ENCODE measurements at regions not wholly inside any gene's neighbourhood (a gene's known extent, or its start where the extent isn't known, plus 50 kb on each side); places are given as distances from the start of the nearest gene placed in this dataset.
"Not testable (repeated sequence)": the region's sequence is repeated elsewhere in the genome, so short reads cannot be mapped to it uniquely, and the experiment has no call there.

GRCh38 chr12:105464406-105464805, 133.9 kb downstream of the C12orf75 start:
- Mint-ChIP-seq H3K4me1 (no peaks in the 10 kb centered on the region), H3K9me3 (no peaks in the 10 kb centered on the region), H3K27me3 (peaks cover 8% of the 10 kb centered on the region), H3K4me3 (no peak overlapping the region), H3K36me3 (ENCODE audit: low read depth) (no peaks in the 10 kb centered on the region), H3K27ac (no peak overlapping the region)
- DNase-seq: no peak
- POLR2A ChIA-PET: no interaction called here
- CTCF ChIA-PET: no interaction called here

- CTCF ChIA-PET: no interaction called here
- no peaks in the 10 kb centered on the region for H3K4me1 Mint-ChIP-seq
- H3K27ac Mint-ChIP-seq: no peak overlapping the region
Observed at GRCh38 chr12:105466231-105466900, 135.9 kb downstream of the C12orf75 start.

DNA sequence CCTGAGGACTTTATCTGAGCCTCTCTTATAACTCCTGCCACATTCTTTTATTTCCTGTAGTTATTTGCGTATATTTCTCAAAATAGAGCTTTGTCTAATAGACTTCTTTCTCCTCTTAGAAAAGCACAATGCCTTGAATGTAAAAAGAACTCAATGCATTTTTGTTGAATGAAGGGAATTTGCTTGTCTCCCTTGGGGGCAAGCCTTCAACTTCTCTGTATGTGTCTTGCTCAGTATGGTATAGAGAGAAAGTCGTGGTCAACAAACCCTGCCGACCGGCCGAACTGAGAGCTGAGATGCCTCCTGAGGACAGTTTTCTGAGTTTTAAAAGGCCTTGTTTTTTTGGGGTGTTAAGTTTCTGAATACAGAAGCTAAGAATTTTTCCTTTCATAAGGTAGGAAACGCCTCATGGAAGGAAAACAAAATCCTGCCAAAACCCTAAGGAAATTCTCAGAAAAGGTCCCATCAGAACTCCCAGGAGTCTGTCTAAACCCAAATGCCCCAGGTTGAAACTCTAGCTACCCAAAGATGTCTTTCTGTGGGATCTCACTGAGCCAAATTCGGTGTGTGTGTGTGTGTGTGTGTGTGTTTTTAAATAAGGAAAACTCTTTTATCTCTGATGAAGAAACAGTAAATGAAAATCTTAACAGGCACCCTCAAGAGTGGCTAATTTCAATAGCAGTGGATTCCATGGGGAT, 136.6 kb downstream of the C12orf75 start:
- Mint-ChIP-seq H3K27me3 (peaks cover 8% of the 10 kb centered on the region), H3K36me3 (ENCODE audit: low read depth) (no peaks in the 10 kb centered on the region), H3K9me3 (no peaks in the 10 kb centered on the region), H3K4me3 (no peak overlapping the region), H3K4me1 (no peaks in the 10 kb centered on the region), H3K27ac (no peak overlapping the region)
- ChIA-PET CTCF (no interaction called here), POLR2A (no interaction called here)
- DNase-seq: no peak

More at GRCh38 chr12:105466231-105466900, 135.9 kb downstream of the C12orf75 start:
- no peak for DNase-seq
- Mint-ChIP-seq H3K9me3 (no peaks in the 10 kb centered on the region), H3K36me3 (ENCODE audit: low read depth) (no peaks in the 10 kb centered on the region), H3K4me3 (no peak overlapping the region), H3K27me3 (peaks cover 8% of the 10 kb centered on the region)
- POLR2A ChIA-PET: no interaction called here

DNA sequence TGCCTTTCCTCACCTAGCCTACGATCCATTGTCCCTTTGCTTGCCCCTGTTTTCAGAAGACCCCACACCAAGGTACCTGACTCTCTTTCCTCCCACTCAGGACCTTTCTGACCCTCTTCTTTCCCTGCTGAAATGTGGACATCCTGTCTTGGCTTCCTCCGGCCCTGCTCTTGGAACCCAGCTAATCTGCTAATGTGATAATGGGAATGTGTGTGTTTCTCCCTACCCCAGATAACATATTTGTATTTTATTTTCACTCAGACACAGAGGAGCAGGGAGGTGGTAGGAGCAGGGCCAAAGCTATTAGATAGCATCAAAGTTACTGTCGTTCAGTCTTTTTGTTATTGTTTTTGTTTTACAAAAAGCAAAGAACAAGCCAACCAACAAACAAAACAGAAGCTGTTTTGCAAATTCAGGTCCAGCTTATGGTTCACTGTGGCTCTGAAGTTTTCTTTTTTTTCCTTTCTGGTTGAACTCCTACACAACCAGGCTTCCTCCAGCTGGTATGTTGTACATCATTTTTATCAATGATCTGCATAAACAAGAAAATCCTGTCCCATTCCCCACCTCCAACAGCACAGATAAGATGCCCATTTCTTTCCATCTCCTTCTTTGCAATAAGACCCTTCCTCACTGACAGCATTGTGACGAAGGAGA, 137.3 kb downstream of the C12orf75 start:
- DNase-seq: no peak
- Mint-ChIP-seq H3K4me1 (no peaks in the 10 kb centered on the region), H3K27ac (no peak overlapping the region), H3K36me3 (ENCODE audit: low read depth) (no peaks in the 10 kb centered on the region), H3K9me3 (no peaks in the 10 kb centered on the region), H3K4me3 (no peak overlapping the region), H3K27me3 (peaks cover 8% of the 10 kb centered on the region)
- ChIA-PET POLR2A (no interaction called here), CTCF (no interaction called here)

- Mint-ChIP-seq H3K27ac (no peak overlapping the region), H3K9me3 (no peaks in the 10 kb centered on the region)
- CTCF ChIA-PET: no interaction called here
Observed at GRCh38 chr12:105468464-105468863, 138.0 kb downstream of the C12orf75 start.

GRCh38 chr12:105469211-105469610, 138.7 kb downstream of the C12orf75 start:
- DNase-seq: no peak
- CTCF ChIA-PET: no interaction called here
- Mint-ChIP-seq H3K4me3 (no peak overlapping the region), H3K4me1 (no peaks in the 10 kb centered on the region), H3K27me3 (peaks cover 14% of the 10 kb centered on the region), H3K27ac (no peak overlapping the region), H3K36me3 (ENCODE audit: low read depth) (no peaks in the 10 kb centered on the region), H3K9me3 (no peaks in the 10 kb centered on the region)
- POLR2A ChIA-PET: no interaction called here

More at GRCh38 chr12:105468464-105468863, 138.0 kb downstream of the C12orf75 start:
- no peak for DNase-seq
- no peak overlapping the region for H3K4me3 Mint-ChIP-seq
- H3K4me1 Mint-ChIP-seq: no peaks in the 10 kb centered on the region
- no peaks in the 10 kb centered on the region for H3K36me3 Mint-ChIP-seq (ENCODE audit: low read depth)
- POLR2A ChIA-PET: no interaction called here
- H3K27me3 Mint-ChIP-seq: peaks cover 8% of the 10 kb centered on the region

DNA sequence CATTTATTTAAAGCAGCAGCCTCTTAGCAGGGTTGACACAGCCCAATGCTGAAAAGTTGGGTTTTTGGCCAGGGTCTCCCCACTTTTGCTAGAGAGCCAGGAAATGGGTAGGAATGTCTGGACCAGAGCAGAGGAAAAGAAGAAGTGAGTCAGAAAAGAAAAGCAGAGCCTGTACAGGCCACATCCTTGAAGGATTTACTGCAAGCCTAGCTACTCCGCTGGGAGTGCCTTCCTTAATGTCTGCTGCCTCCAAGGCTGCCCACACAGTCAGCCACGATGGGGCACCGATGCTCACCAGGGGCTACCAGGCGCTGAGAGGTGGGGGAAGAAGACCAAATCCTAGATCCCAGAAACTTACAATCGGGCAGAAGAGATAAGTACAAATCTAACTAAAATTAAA, 139.2 kb downstream of the C12orf75 start:
- no peaks in the 10 kb centered on the region for H3K36me3 Mint-ChIP-seq (ENCODE audit: low read depth)
- no peak overlapping the region for H3K4me3 Mint-ChIP-seq
- H3K4me1 Mint-ChIP-seq: no peaks in the 10 kb centered on the region
- no peak overlapping the region for H3K27ac Mint-ChIP-seq
- DNase-seq: no peak
- ChIA-PET POLR2A (no interaction called here), CTCF (no interaction called here)
- H3K27me3 Mint-ChIP-seq: peaks cover 18% of the 10 kb centered on the region
- H3K9me3 Mint-ChIP-seq: no peaks in the 10 kb centered on the region

GRCh38 chr12:105470102-105470501, 139.6 kb downstream of the C12orf75 start:
- Mint-ChIP-seq H3K36me3 (ENCODE audit: low read depth) (no peaks in the 10 kb centered on the region), H3K9me3 (no peaks in the 10 kb centered on the region), H3K27ac (no peak overlapping the region), H3K27me3 (peaks cover 17% of the 10 kb centered on the region), H3K4me1 (no peaks in the 10 kb centered on the region), H3K4me3 (no peak overlapping the region)
- DNase-seq: no peak
- ChIA-PET POLR2A (no interaction called here), CTCF (no interaction called here)

DNA sequence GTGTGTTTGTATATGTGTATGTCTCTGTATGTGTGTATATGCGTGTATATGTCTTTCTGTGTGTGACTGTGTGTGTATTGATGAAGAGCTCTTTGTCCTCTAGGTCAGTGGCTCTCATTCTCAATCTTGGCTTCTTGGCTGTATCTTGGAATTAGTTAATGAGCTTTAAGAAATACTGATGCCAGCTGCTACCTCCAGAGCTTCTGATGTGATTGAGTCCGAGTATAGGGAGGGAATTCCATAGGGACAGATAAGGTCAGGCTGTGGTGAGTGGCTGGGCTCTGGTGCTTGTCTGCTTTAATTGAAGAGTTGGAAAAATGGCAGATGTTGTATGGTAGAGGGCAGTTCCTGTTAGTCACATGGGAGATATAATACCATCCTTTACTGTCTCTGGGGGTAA, 140.1 kb downstream of the C12orf75 start:
- Mint-ChIP-seq H3K27ac (no peak overlapping the region), H3K27me3 (peaks cover 16% of the 10 kb centered on the region), H3K4me3 (no peak overlapping the region), H3K9me3 (no peaks in the 10 kb centered on the region), H3K4me1 (no peaks in the 10 kb centered on the region), H3K36me3 (ENCODE audit: low read depth) (no peaks in the 10 kb centered on the region)
- no peak for DNase-seq
- ChIA-PET POLR2A (no interaction called here), CTCF (no interaction called here)

DNA sequence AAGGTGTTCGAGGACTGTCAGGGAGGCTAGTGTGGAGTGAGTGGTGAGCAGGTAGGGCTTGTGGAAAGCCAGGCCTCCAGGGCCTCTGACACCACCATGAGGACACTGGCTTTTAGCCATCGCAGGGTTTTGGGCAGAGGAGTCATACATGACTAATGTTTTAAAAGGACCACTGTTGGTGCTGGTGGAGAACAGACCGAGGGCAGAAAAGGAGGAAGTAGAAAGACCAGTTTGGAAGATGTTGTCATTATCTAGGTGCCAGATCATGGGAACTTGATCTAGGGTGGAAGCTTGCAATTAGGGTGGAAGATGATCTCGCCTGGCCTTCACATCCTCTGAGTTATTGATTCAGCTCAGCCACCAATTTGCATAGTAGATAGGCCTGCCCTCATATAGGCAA, 144.2 kb downstream of the C12orf75 start:
- H3K36me3 Mint-ChIP-seq (ENCODE audit: low read depth): no peaks in the 10 kb centered on the region
- peaks cover 8% of the 10 kb centered on the region for H3K4me1 Mint-ChIP-seq
- no peak for DNase-seq
- H3K9me3 Mint-ChIP-seq: no peaks in the 10 kb centered on the region
- no peak overlapping the region for H3K4me3 Mint-ChIP-seq
- H3K27ac Mint-ChIP-seq: no peak overlapping the region
- CTCF ChIA-PET: no interaction called here
- POLR2A ChIA-PET: no interaction called here
- H3K27me3 Mint-ChIP-seq: peaks cover 14% of the 10 kb centered on the region

DNA sequence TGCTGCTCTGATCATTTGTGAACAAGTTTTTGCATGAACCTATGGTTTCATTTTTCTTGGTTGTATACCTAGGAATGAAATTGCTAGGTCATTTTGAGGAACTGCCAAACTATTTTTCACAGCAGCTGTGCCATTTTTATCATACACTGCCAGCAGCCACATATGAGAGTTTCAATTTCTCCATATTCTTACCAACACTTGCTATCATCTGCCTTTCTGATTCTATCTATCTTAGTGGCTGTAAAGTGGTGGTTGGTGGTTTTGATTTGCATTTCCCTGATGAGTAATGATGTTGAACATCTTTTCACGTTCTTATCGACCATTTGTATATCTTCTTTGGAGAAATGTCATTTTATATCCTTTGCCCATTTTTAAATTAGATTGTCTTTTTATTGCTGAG, 146.1 kb downstream of the C12orf75 start:
- H3K4me3 Mint-ChIP-seq: no peak overlapping the region
- H3K27me3 Mint-ChIP-seq: peaks cover 14% of the 10 kb centered on the region
- no peaks in the 10 kb centered on the region for H3K36me3 Mint-ChIP-seq (ENCODE audit: low read depth)
- H3K4me1 Mint-ChIP-seq: peaks cover 8% of the 10 kb centered on the region
- H3K9me3 Mint-ChIP-seq: no peaks in the 10 kb centered on the region
- CTCF ChIA-PET: no interaction called here
- no peak for DNase-seq
- POLR2A ChIA-PET: no interaction called here
- no peak overlapping the region for H3K27ac Mint-ChIP-seq

GRCh38 chr12:105477873-105478272, 147.4 kb downstream of the C12orf75 start:
- DNase-seq: no peak
- no peaks in the 10 kb centered on the region for H3K9me3 Mint-ChIP-seq
- peaks cover 14% of the 10 kb centered on the region for H3K27me3 Mint-ChIP-seq
- peaks cover 8% of the 10 kb centered on the region for H3K4me1 Mint-ChIP-seq
- H3K4me3 Mint-ChIP-seq: no peak overlapping the region
- H3K36me3 Mint-ChIP-seq (ENCODE audit: low read depth): no peaks in the 10 kb centered on the region
- ChIA-PET CTCF (no interaction called here), POLR2A (no interaction called here)
- H3K27ac Mint-ChIP-seq: no peak overlapping the region

- H3K36me3 Mint-ChIP-seq (ENCODE audit: low read depth); DNase-seq; CTCF ChIA-PET: not testable (repeated sequence)
Observed at GRCh38 chr12:105478788-105479187, 148.3 kb downstream of the C12orf75 start.

GRCh38 chr12:105479710-105480109, 149.2 kb downstream of the C12orf75 start:
- H3K36me3 Mint-ChIP-seq (ENCODE audit: low read depth): no peaks in the 10 kb centered on the region
- no peak overlapping the region for H3K4me3 Mint-ChIP-seq
- H3K4me1 Mint-ChIP-seq: peaks cover 8% of the 10 kb centered on the region
- no peak overlapping the region for H3K27ac Mint-ChIP-seq
- peaks cover 10% of the 10 kb centered on the region for H3K27me3 Mint-ChIP-seq
- no peak for DNase-seq
- ChIA-PET POLR2A (no interaction called here), CTCF (no interaction called here)
- H3K9me3 Mint-ChIP-seq: no peaks in the 10 kb centered on the region

More at GRCh38 chr12:105478788-105479187, 148.3 kb downstream of the C12orf75 start:
- H3K4me3 Mint-ChIP-seq, H3K27ac Mint-ChIP-seq, H3K9me3 Mint-ChIP-seq, POLR2A ChIA-PET, H3K4me1 Mint-ChIP-seq: not testable (repeated sequence)
- H3K27me3 Mint-ChIP-seq: peaks cover 16% of the 10 kb centered on the region
